Neural cell (in vitro differentiated cells): ENCODE measurements at regions not wholly inside any gene's neighbourhood (a gene's known extent, or its start where the extent isn't known, plus 50 kb on each side); places are given as distances from the start of the nearest gene placed in this dataset.

Experiments used
- H2AFZ ChIP-seq: fragments of 200-600, 300-800 bp; sonication (generic), shearing (Covaris generic); 2 replicates; pipeline ENCODE4 v1.6.0; 2014; ENCODE audit warnings: low read depth, mild to moderate bottlenecking, antibody characterized with exemption, low read length, moderate library complexity
- H3F3A ChIP-seq: fragments of 200-600 bp; shearing (Covaris generic); 2 replicates; pipeline ENCODE4 v1.6.1; 2016; ENCODE audit warnings: mild to moderate bottlenecking, moderate library complexity, mixed read lengths, antibody characterized with exemption, low read length; ENCODE audit not compliant: insufficient read depth, poor library complexity, severe bottlenecking
- H3K27ac ChIP-seq: fragments of 200-600, 300-800 bp; sonication (generic), shearing (Covaris generic); 2 replicates; pipeline ENCODE4 v1.5.1; 2014; ENCODE audit warnings: mild to moderate bottlenecking, low read length, moderate library complexity
- H3K27me3 ChIP-seq: fragments of 300-800, 200-600 bp; sonication (generic), shearing (Covaris generic); 2 replicates; pipeline ENCODE4 v1.6.0; 2014; ENCODE audit warnings: mild to moderate bottlenecking, low read depth, low read length, moderate library complexity; ENCODE audit not compliant: insufficient read depth
- H3K36me3 ChIP-seq: fragments of 300-800, 200-600 bp; sonication (generic), shearing (Covaris generic); 2 replicates; pipeline ENCODE4 v1.5.1; 2014; ENCODE audit warnings: mild to moderate bottlenecking, antibody characterized with exemption, low read length, moderate library complexity; ENCODE audit not compliant: insufficient read depth
- H3K4me2 ChIP-seq: fragments of 300-800, 200-600 bp; sonication (generic), shearing (Covaris generic); 2 replicates; pipeline ENCODE4 v1.6.0; 2014; ENCODE audit warnings: mild to moderate bottlenecking, low read length
- H3K4me3 ChIP-seq: fragments of 300-800, 200-600 bp; sonication (generic), shearing (Covaris generic); 2 replicates; pipeline ENCODE4 v1.5.1; 2014; ENCODE audit warnings: mild to moderate bottlenecking, low read length, moderate library complexity
- H3K79me2 ChIP-seq: fragments of 200-600 bp; shearing (Covaris generic); replicated peaks from 2 replicates; pipeline ENCODE4 v1.6.0; 2014; ENCODE audit warnings: mild to moderate bottlenecking, low read length, moderate library complexity; ENCODE audit not compliant: insufficient read depth
- H3K9ac ChIP-seq: fragments of 300-800, 200-600 bp; sonication (generic), shearing (Covaris generic); 2 replicates; pipeline ENCODE4 v1.6.1; 2016; ENCODE audit warnings: mild to moderate bottlenecking, low read length, mixed read lengths
- H3K9me2 ChIP-seq: fragments of 200-600 bp; shearing (Covaris generic); 2 replicates; pipeline ENCODE4 v1.6.1; 2016; ENCODE audit warnings: mild to moderate bottlenecking, low read length, mixed read lengths; ENCODE audit not compliant: insufficient read depth
- H3K9me3 ChIP-seq: fragments of 200-600, 300-800 bp; sonication (generic), shearing (Covaris generic); 2 replicates; pipeline ENCODE4 v1.6.1; 2016; ENCODE audit warnings: mild to moderate bottlenecking, mixed run types, low read length, moderate library complexity, mixed read lengths
- H4K20me1 ChIP-seq: fragments of 200-600 bp; shearing (Covaris generic); 2 replicates; pipeline ENCODE4 v1.6.1; 2016; ENCODE audit warnings: mild to moderate bottlenecking, mixed run types; ENCODE audit not compliant: insufficient read depth
- CTCF ChIP-seq: fragments of 450-650 bp; IDR thresholded peaks from 2 replicates; pipeline ENCODE4 v1.5.1; 2014; ENCODE audit warnings: antibody characterized with exemption, mild to moderate bottlenecking, moderate library complexity; ENCODE audit not compliant: poor library complexity, severe bottlenecking
- EP300 ChIP-seq: fragments of 450-650 bp; conservative IDR thresholded peaks from 2 replicates; pipeline ENCODE4 v1.6.1; 2014; ENCODE audit warnings: antibody characterized with exemption, mild to moderate bottlenecking, moderate library complexity; ENCODE audit not compliant: poor library complexity, severe bottlenecking
- EZH2 ChIP-seq: fragments of 200-600, 300-800 bp; shearing (Covaris generic), sonication (generic); IDR thresholded peaks from 2 replicates; pipeline ENCODE4 v1.6.1; 2014; ENCODE audit warnings: antibody characterized with exemption, low read length, borderline replicate concordance, mild to moderate bottlenecking; ENCODE audit not compliant: insufficient read depth, poor library complexity, severe bottlenecking
- MXI1 ChIP-seq: fragments of 450-650 bp; conservative IDR thresholded peaks from 2 replicates; pipeline ENCODE4 v1.6.1; 2014; ENCODE audit warnings: antibody characterized with exemption, mild to moderate bottlenecking; ENCODE audit not compliant: poor library complexity, severe bottlenecking
- POLR2AphosphoS5 ChIP-seq: IDR thresholded peaks from 2 replicates; pipeline ENCODE4 v1.6.1; 2012
- RAD21 ChIP-seq: fragments of 450-650 bp; conservative IDR thresholded peaks from 2 replicates; pipeline ENCODE4 v1.6.1; 2014; ENCODE audit warnings: antibody characterized with exemption, mild to moderate bottlenecking, moderate library complexity
- REST ChIP-seq: IDR thresholded peaks from 2 replicates; pipeline ENCODE4 v1.6.1; 2012; ENCODE audit warnings: borderline replicate concordance
- SMC3 ChIP-seq: fragments of 450-650 bp; conservative IDR thresholded peaks from 2 replicates; pipeline ENCODE4 v1.6.1; 2014; ENCODE audit warnings: antibody characterized with exemption, mild to moderate bottlenecking, moderate library complexity; ENCODE audit not compliant: poor library complexity
- TAF1 ChIP-seq: IDR thresholded peaks from 2 replicates; pipeline ENCODE4 v1.6.1; 2012; ENCODE audit warnings: low read depth

GRCh38 chr9:38342532-38342931, 50.0 kb upstream of the ALDH1B1 start:
- H3K9me2 ChIP-seq: no peaks in the 10 kb centered on the region
- H3K79me2 ChIP-seq: no peaks in the 10 kb centered on the region
- no peaks in the 10 kb centered on the region for H3K27me3 ChIP-seq
- no peak overlapping the region for H3K4me2 ChIP-seq
- TF ChIP-seq REST (no peak), TAF1 (no peak), EZH2 (no peak), POLR2AphosphoS5 (no peak), SMC3 (no peak), RAD21 (no peak), CTCF (no peak), EP300 (no peak), MXI1 (no peak)
- H3F3A ChIP-seq: no peaks in the 10 kb centered on the region
- H3K36me3 ChIP-seq: no peaks in the 10 kb centered on the region
- no peak overlapping the region for H2AFZ ChIP-seq
- no peak overlapping the region for H3K27ac ChIP-seq
- H3K9ac ChIP-seq: no peak overlapping the region
- no peaks in the 10 kb centered on the region for H3K9me3 ChIP-seq
- no peaks in the 10 kb centered on the region for H4K20me1 ChIP-seq
- no peak overlapping the region for H3K4me3 ChIP-seq

GRCh38 chr9:38342096-38342495, 50.4 kb upstream of the ALDH1B1 start:
- Histone ChIP-seq H3K79me2 (no peaks in the 10 kb centered on the region), H3K4me2 (no peak overlapping the region), H3K9ac (no peak overlapping the region), H3K36me3 (no peaks in the 10 kb centered on the region), H3K4me3 (no peak overlapping the region), H3K27ac (no peak overlapping the region), H3K9me3 (no peaks in the 10 kb centered on the region), H2AFZ (no peak overlapping the region), H3F3A (no peaks in the 10 kb centered on the region), H3K27me3 (no peaks in the 10 kb centered on the region), H3K9me2 (no peaks in the 10 kb centered on the region), H4K20me1 (no peaks in the 10 kb centered on the region)
- no peak for TF ChIP-seq REST
- TF ChIP-seq RAD21: no peak
- no peak for TF ChIP-seq EZH2
- TF ChIP-seq MXI1: no peak
- no peak for TF ChIP-seq SMC3
- TF ChIP-seq CTCF: no peak
- no peak for TF ChIP-seq POLR2AphosphoS5
